BJ (cell line): ENCODE measurements at regions not wholly inside any gene's neighbourhood (a gene's known extent, or its start where the extent isn't known, plus 50 kb on each side); places are given as distances from the start of the nearest gene placed in this dataset.

Experiments
- CTCF ChIA-PET: fragments of 350-600 bp; formaldehyde crosslinking; extraction: SDS; loops from one replicate; lab custom pipeline; 2021; ENCODE audit warnings: antibody characterized with exemption, inconsistent platforms; lab: Yijun Ruan, JAX
- POLR2A ChIA-PET: fragments of 300-600 bp; sonication (Branson Sonifier 250); formaldehyde crosslinking; extraction: SDS; loops from one replicate; lab custom pipeline; 2021; ENCODE audit warnings: antibody characterized with exemption; lab: Charles Lee
- DNase-seq: peaks from one replicate; pipeline ENCODE4 v3.0.0-alpha.2; 2011; ENCODE audit warnings: low read depth
- H3K27me3 ChIP-seq: 2 replicates; pipeline ENCODE4 v1.6.0; 2011; ENCODE audit warnings: low read length; ENCODE audit not compliant: control insufficient read depth, insufficient read depth
- H3K36me3 ChIP-seq: 2 replicates; pipeline ENCODE4 v1.5.1; 2011; ENCODE audit warnings: low read length; ENCODE audit not compliant: control insufficient read depth, insufficient read depth
- H3K4me3 ChIP-seq: 2 replicates; pipeline ENCODE4 v1.5.1; 2011; ENCODE audit warnings: low read depth, mild to moderate bottlenecking, control low read depth, low read length
- CTCF ChIP-seq: IDR thresholded peaks from 2 replicates; pipeline ENCODE4 v1.5.1; 2011; ENCODE audit warnings: low read depth, mild to moderate bottlenecking, control low read depth, inconsistent platforms, low read length, moderate library complexity; ENCODE audit not compliant: insufficient read depth

DNA sequence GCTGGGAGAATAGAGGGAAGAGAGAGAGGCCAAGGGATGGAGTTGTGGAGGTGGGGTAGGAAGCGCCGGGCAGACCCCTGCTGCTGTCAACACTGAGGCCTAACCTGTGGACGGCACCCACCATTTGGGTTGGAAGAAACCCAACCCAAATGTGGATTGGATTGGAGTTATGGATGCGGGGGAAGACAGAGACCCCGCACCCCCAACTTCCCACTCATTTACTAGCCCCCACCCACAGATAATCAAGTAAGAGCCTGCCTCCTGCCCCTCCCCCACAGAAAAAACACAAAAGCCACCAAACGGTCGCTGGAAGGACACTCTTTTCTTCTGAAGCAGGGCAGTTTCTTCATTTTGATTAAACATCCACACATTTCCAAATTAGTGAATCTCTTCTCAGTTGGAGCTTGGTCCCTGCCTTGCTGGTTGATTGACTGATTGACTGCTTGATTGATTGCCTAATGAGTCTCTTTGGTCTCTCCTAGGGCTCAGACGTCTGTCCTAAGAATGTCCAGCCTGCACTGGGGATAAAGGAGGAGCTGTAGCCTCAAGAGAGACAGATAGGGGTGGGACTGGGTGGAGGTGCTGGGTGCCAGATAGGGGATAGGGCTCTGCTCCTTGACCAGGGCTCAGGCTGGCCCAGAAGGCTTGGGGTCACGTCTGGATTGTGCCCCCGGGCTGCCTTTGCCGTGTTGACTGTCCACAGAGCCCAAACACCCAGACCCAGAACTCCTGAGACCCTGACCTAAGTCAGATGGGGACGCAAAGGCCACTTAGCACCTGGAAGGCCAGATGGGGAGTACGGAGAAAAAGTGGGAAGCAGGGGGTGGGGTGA, 74.9 kb upstream of the FOXP4 start:
- POLR2A ChIA-PET: no interaction called here
- H3K4me3 ChIP-seq: no peak overlapping the region
- TF ChIP-seq CTCF: no peak
- H3K27me3 ChIP-seq: peaks cover 21% of the 10 kb centered on the region
- H3K36me3 ChIP-seq: no peaks in the 10 kb centered on the region
- no peak for DNase-seq
- CTCF ChIA-PET: interaction anchor here (1.7 to 2.2 kb wide), 2 partner anchors 102 to 121 kb away, joined by 4 to 5 read pairs; no protein-coding TSS in a partner anchor

DNA sequence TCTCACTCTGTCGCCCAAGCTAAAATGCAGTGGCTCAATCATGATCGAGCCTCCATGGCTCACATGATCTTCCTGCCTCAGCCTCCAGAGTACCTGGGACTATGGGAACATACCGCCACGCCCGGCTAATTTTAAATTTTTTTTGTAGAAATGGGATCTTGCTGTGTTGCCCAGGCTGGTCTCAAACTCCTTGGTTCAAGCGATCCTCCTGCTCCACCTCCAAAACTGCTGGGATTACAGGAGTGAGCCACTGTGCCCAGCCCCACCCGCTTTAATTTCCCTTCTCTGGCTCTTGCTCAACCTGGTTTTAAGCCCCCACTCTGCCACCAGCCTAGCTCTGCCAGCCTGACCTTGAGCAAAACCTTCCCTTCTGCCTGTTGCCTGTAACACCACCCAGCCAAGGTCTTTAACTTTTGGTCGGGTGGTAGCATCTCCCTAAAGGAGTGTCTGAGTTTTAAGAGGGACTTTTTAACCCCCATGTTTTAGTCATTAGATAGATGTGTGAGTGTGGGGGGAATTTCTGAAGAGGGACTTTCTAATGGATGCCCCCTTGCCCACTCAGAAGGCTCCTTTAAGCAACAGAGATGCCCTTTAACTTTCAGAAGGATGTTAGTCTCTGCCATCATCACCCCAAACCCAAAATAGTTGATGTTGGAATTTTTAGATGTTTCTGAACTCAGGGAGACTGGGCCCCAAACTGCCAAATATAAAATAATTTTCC, 71.8 kb upstream of the FOXP4 start:
- no peak for DNase-seq
- CTCF ChIA-PET: interaction anchor here (0.8 kb wide), 1 partner anchor 11 kb away, joined by 3 read pairs; no protein-coding TSS in a partner anchor
- Histone ChIP-seq H3K4me3 (no peak overlapping the region), H3K36me3 (no peaks in the 10 kb centered on the region), H3K27me3 (peaks cover 22% of the 10 kb centered on the region)
- POLR2A ChIA-PET: no interaction called here
- no peak for TF ChIP-seq CTCF

DNA sequence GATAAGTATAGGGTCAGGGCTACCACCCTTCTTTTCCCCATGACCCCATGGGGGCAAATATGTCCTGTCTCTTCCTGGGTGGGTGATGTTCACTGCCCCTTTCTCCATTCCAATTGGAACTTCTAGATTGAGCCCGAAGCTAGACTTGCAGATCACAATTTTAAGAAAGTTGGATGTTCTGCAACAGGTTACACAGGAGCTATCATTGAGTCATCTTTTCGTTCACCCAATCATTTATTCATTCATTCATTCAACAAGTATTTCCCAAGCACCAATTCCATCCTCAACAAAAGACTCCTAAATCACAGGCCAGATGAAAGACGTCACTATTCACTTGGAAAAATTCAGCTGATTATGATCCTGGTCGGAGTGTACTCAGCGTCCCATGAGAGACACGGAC, 71.0 kb upstream of the FOXP4 start:
- Histone ChIP-seq H3K4me3 (no peak overlapping the region), H3K27me3 (peaks cover 19% of the 10 kb centered on the region), H3K36me3 (no peaks in the 10 kb centered on the region)
- no peak for TF ChIP-seq CTCF
- no peak for DNase-seq
- POLR2A ChIA-PET: no interaction called here
- CTCF ChIA-PET: no interaction called here

GRCh38 chr6:41475737-41476357, 70.3 kb upstream of the FOXP4 start:
- Histone ChIP-seq H3K27me3 (peaks cover 19% of the 10 kb centered on the region), H3K4me3 (no peak overlapping the region), H3K36me3 (no peaks in the 10 kb centered on the region)
- no peak for DNase-seq
- TF ChIP-seq CTCF: no peak
- ChIA-PET POLR2A (no interaction called here), CTCF (no interaction called here)

GRCh38 chr6:41476401-41476800, 69.8 kb upstream of the FOXP4 start:
- ChIA-PET CTCF (no interaction called here), POLR2A (no interaction called here)
- Histone ChIP-seq H3K36me3 (no peaks in the 10 kb centered on the region), H3K4me3 (no peak overlapping the region), H3K27me3 (peaks cover 19% of the 10 kb centered on the region)
- DNase-seq: no peak
- TF ChIP-seq CTCF: no peak
